DOHH2 (cell line): ENCODE measurements at regions not wholly inside any gene's neighbourhood (a gene's known extent, or its start where the extent isn't known, plus 50 kb on each side); places are given as distances from the start of the nearest gene placed in this dataset.

Experiments
- H3F3A ChIP-seq: fragments of 200-600 bp; sonication (generic), shearing (Covaris generic); 2 replicates; pipeline ENCODE4 v1.6.0; 2016; ENCODE audit warnings: antibody characterized with exemption, mild to moderate bottlenecking; ENCODE audit not compliant: control insufficient read depth, insufficient read depth
- H3K27ac ChIP-seq: fragments of 200-600 bp; sonication (generic); 2 replicates; pipeline ENCODE4 v1.5.1; 2014; ENCODE audit warnings: low read depth, mild to moderate bottlenecking, low read length, moderate library complexity
- H3K27me3 ChIP-seq: fragments of 200-600 bp; sonication (generic); 2 replicates; pipeline ENCODE4 v1.6.1; 2014; ENCODE audit warnings: mild to moderate bottlenecking, low read length, mixed read lengths; ENCODE audit not compliant: control insufficient read depth
- H3K36me3 ChIP-seq: fragments of 200-600 bp; sonication (generic); 2 replicates; pipeline ENCODE4 v1.6.1; 2014; ENCODE audit warnings: mild to moderate bottlenecking, low read length, moderate library complexity, mixed read lengths; ENCODE audit not compliant: control insufficient read depth
- H3K4me1 ChIP-seq: fragments of 200-600 bp; sonication (generic); 2 replicates; pipeline ENCODE4 v1.6.1; 2014; ENCODE audit warnings: mild to moderate bottlenecking, low read length, mixed read lengths; ENCODE audit not compliant: control insufficient read depth
- H3K4me2 ChIP-seq: fragments of 200-600 bp; sonication (generic); 2 replicates; pipeline ENCODE4 v1.6.0; 2014; ENCODE audit warnings: mild to moderate bottlenecking, low read length, moderate library complexity
- H3K4me3 ChIP-seq: fragments of 200-600 bp; sonication (generic); 2 replicates; pipeline ENCODE4 v1.5.1; 2014; ENCODE audit warnings: mild to moderate bottlenecking, low read length, mixed read lengths
- H3K79me2 ChIP-seq: fragments of 200-600 bp; sonication (generic); 2 replicates; pipeline ENCODE4 v1.6.1; 2014; ENCODE audit warnings: mild to moderate bottlenecking, low read length, mixed read lengths; ENCODE audit not compliant: control insufficient read depth
- H3K9me2 ChIP-seq: fragments of 200-600 bp; sonication (generic); replicated peaks from 2 replicates; pipeline ENCODE4 v1.6.1; 2014; ENCODE audit warnings: mild to moderate bottlenecking, low read length, mixed read lengths; ENCODE audit not compliant: control insufficient read depth
- H3K9me3 ChIP-seq: fragments of 200-600 bp; sonication (generic); 2 replicates; pipeline ENCODE4 v1.6.1; 2014; ENCODE audit warnings: antibody characterized with exemption, low read length, mixed read lengths; ENCODE audit not compliant: control insufficient read depth, insufficient read depth
- H4K20me1 ChIP-seq: fragments of 200-600 bp; sonication (generic); 2 replicates; pipeline ENCODE4 v1.6.0; 2014; ENCODE audit warnings: low read depth, mild to moderate bottlenecking, antibody characterized with exemption, low read length, moderate library complexity; ENCODE audit not compliant: control insufficient read depth, insufficient read depth
- EZH2phosphoT487 ChIP-seq: fragments of 200-600 bp; sonication (generic); IDR thresholded peaks from 2 replicates; pipeline ENCODE4 v1.6.1; 2017; ENCODE audit warnings: borderline replicate concordance, mild to moderate bottlenecking, antibody characterized with exemption, low read length, moderate library complexity, mixed read lengths
- TF ChIP-seq, protein P1 (sequence below): fragments of 200-600 bp; sonication (generic); IDR thresholded peaks from one replicate; pipeline ENCODE4 v1.5.1; 2014; ENCODE audit warnings: antibody characterized with exemption, mild to moderate bottlenecking, low read depth, low read length; ENCODE audit not compliant: poor library complexity, severe bottlenecking

DNA sequence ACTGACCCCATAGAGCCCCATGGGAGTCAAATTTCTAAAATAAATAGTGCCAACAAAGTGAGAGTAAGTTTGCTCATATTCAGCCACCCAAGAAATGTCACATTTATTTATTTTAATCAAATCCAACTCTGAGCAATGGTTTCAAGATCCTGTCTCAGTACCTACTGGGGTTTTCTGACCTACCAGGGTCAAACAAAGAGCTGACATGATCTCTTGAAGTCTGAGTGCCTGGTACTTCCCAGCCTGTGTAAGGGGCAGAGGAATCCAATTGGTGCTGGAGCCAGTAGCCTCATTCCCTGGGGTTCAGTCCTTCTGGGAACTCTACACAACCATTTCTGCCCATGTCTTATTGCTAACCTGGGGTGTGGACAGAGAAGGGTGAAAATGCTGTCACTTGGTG lies 104.6 kb upstream of the SERP2 start:
- Histone ChIP-seq H3K9me3 (peaks cover 6% of the 10 kb centered on the region; the same call in 1 of the 2 replicates), H3K4me2 (no peak overlapping the region), H3K79me2 (no peaks in the 10 kb centered on the region), H3F3A (peaks cover 4% of the 10 kb centered on the region; the same call in 1 of the 2 replicates), H3K27ac (no peak overlapping the region), H3K4me3 (no peak overlapping the region), H3K36me3 (no peaks in the 10 kb centered on the region), H3K9me2 (no peaks in the 10 kb centered on the region), H4K20me1 (no peaks in the 10 kb centered on the region), H3K4me1 (peaks cover 55% of the 10 kb centered on the region), H3K27me3 (no peaks in the 10 kb centered on the region)
- TF ChIP-seq, protein P1, sequence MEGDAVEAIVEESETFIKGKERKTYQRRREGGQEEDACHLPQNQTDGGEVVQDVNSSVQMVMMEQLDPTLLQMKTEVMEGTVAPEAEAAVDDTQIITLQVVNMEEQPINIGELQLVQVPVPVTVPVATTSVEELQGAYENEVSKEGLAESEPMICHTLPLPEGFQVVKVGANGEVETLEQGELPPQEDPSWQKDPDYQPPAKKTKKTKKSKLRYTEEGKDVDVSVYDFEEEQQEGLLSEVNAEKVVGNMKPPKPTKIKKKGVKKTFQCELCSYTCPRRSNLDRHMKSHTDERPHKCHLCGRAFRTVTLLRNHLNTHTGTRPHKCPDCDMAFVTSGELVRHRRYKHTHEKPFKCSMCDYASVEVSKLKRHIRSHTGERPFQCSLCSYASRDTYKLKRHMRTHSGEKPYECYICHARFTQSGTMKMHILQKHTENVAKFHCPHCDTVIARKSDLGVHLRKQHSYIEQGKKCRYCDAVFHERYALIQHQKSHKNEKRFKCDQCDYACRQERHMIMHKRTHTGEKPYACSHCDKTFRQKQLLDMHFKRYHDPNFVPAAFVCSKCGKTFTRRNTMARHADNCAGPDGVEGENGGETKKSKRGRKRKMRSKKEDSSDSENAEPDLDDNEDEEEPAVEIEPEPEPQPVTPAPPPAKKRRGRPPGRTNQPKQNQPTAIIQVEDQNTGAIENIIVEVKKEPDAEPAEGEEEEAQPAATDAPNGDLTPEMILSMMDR = no peak
- no peak for TF ChIP-seq EZH2phosphoT487

DNA sequence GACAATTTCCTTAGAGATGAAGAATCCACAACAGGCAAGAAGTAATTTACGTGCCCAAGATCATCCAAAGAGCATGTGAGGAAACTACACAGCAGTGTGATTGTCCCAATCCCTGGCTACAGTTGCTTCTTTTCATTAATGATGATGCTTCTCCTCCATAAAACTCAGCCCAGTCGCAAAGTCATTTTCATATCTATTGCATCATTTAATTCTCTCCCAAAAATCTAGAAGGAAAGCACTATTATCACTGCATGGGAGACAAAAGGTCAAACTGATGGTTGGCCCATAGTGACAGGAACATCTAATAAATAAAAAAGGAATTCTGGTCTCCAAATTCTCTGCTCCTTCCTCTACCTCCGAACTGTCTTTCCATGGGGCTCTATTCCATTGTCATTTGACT lies 103.5 kb upstream of the SERP2 start:
- Histone ChIP-seq H3K9me2 (no peaks in the 10 kb centered on the region), H3K36me3 (0 out of 2 replicates have a peak, but pooled peaks cover 4% of the 10 kb centered on the region), H3K4me1 (peaks cover 67% of the 10 kb centered on the region), H4K20me1 (no peaks in the 10 kb centered on the region), H3K4me3 (no peak overlapping the region), H3F3A (peaks cover 15% of the 10 kb centered on the region), H3K27ac (no peak overlapping the region), H3K4me2 (no peak overlapping the region), H3K79me2 (no peaks in the 10 kb centered on the region), H3K27me3 (no peaks in the 10 kb centered on the region), H3K9me3 (peaks cover 6% of the 10 kb centered on the region; the same call in 1 of the 2 replicates)
- TF ChIP-seq, protein P1 = no peak
- no peak for TF ChIP-seq EZH2phosphoT487

DNA sequence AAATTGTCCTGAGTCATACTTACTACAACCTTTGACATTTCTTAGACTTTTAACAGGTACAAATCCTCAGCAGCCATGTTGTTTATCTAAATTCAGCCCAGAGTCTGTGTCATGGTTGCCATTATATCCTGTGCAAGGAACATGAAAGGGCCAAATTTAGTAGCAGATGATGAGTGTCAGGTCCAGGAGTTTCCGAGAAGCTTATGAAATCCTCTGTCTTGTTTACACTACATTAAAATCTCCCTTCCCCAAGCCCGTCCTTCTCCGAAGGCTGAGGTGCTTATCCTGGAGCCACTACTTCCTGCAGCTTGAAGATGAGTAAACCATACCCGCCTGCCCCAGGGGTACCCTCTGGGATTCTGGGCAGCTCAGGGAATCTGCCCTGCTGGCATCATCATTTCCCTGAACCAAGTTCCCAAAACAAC lies 102.6 kb upstream of the SERP2 start:
- no peak for TF ChIP-seq EZH2phosphoT487
- TF ChIP-seq, protein P1 = no peak
- peaks cover 75% of the 10 kb centered on the region for H3K4me1 ChIP-seq
- H3K9me3 ChIP-seq = peaks cover 6% of the 10 kb centered on the region; the same call in 1 of the 2 replicates
- no peaks in the 10 kb centered on the region for H3K27me3 ChIP-seq
- H3F3A ChIP-seq = peaks cover 22% of the 10 kb centered on the region
- H3K36me3 ChIP-seq = 0 out of 2 replicates have a peak, but pooled peaks cover 4% of the 10 kb centered on the region
- H3K27ac ChIP-seq = no peak overlapping the region
- no peaks in the 10 kb centered on the region for H3K79me2 ChIP-seq
- no peak overlapping the region for H3K4me2 ChIP-seq
- no peaks in the 10 kb centered on the region for H3K9me2 ChIP-seq
- no peaks in the 10 kb centered on the region for H4K20me1 ChIP-seq
- no peak overlapping the region for H3K4me3 ChIP-seq
